HG02870 (cell line): ENCODE measurements at regions not wholly inside any gene's neighbourhood (a gene's known extent, or its start where the extent isn't known, plus 50 kb on each side); places are given as distances from the start of the nearest gene placed in this dataset.

Source experiments
- ATAC-seq: cut with Tn5 transposase; IDR thresholded peaks from one replicate; pipeline ENCODE4 v1.9.1; 2021; ENCODE audit warnings: mild to moderate bottlenecking, moderate library complexity; ENCODE audit not compliant: unreplicated experiment

GRCh38 chr3:71927505-71928066 is 142.6 kb upstream of the PROK2 start:
- ATAC-seq: no peak

- no peak for ATAC-seq
Measured at GRCh38 chr3:71926616-71927015, 141.7 kb upstream of the PROK2 start.

- peak; percentile 30 for ATAC-seq
Measured at GRCh38 chr3:71926262-71926600, 141.3 kb upstream of the PROK2 start.

GRCh38 chr3:71925511-71926261 is 140.7 kb upstream of the PROK2 start:
- ATAC-seq: peak; percentile 71

GRCh38 chr3:71924721-71925120 is 139.8 kb upstream of the PROK2 start:
- ATAC-seq: no peak

- ATAC-seq: no peak
Measured at GRCh38 chr3:71921036-71921435, 136.1 kb upstream of the PROK2 start.

- no peak for ATAC-seq
Measured at GRCh38 chr3:71919572-71919971, 134.6 kb upstream of the PROK2 start.

GRCh38 chr3:71917545-71917944 is 132.6 kb upstream of the PROK2 start:
- ATAC-seq: no peak

GRCh38 chr3:71916747-71917369 is 131.9 kb upstream of the PROK2 start:
- ATAC-seq: no peak

- ATAC-seq: no peak
Measured at GRCh38 chr3:71912839-71913495, 128.0 kb upstream of the PROK2 start.

- ATAC-seq: no peak
Measured at GRCh38 chr3:71910108-71910507, 125.2 kb upstream of the PROK2 start.

GRCh38 chr3:71907996-71908395 is 123.0 kb upstream of the PROK2 start:
- ATAC-seq: no peak

- no peak for ATAC-seq
Measured at GRCh38 chr3:71906976-71907375, 122.0 kb upstream of the PROK2 start.

- peak; percentile 81 for ATAC-seq
Measured at GRCh38 chr3:71905426-71905825, 120.5 kb upstream of the PROK2 start.

- ATAC-seq: no peak
Measured at GRCh38 chr3:71903936-71904335, 119.0 kb upstream of the PROK2 start.

GRCh38 chr3:71903112-71903495 is 118.2 kb upstream of the PROK2 start:
- no peak for ATAC-seq

GRCh38 chr3:71902258-71903111 is 117.5 kb upstream of the PROK2 start:
- ATAC-seq: no peak

- no peak for ATAC-seq
Measured at GRCh38 chr3:71901645-71902044, 116.7 kb upstream of the PROK2 start.

GRCh38 chr3:71900057-71900456 is 115.1 kb upstream of the PROK2 start:
- no peak for ATAC-seq

GRCh38 chr3:71896751-71897150 is 111.8 kb upstream of the PROK2 start:
- no peak for ATAC-seq
